NCI-H82 treated with DMSO at 0.1 percent for 48 hours (cell line): ENCODE measurements at regions not wholly inside any gene's neighbourhood (a gene's known extent, or its start where the extent isn't known, plus 50 kb on each side); places are given as distances from the start of the nearest gene placed in this dataset.
"Not testable (repeated sequence)": the region's sequence is repeated elsewhere in the genome, so short reads cannot be mapped to it uniquely, and the experiment has no call there.

Experiments used
- DNase-seq: peaks from one replicate; lab custom pipeline; 2025; ENCODE audit not compliant: unreplicated experiment; lab: John Stamatoyannopoulos, UW

DNA sequence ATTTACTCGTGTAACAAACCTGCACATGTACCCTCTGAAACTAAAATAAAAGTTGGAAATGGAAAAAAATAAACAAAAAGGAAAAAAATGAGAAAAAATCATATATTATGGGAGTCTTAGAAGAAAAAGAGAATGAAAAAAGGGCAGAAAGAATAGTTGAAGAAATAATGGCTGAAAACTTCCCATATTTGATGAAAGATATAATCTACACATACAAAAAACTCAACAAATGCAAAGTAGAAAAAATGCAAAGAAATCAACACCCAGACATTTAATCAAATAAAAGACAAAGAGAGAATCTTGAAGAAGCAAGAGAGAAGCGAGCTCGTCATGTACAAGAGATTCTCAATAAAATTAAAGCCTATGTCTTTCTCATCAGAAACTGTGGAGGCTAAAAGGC, 73.8 kb downstream of the SLC25A46 start:
- no peak for DNase-seq

DNA sequence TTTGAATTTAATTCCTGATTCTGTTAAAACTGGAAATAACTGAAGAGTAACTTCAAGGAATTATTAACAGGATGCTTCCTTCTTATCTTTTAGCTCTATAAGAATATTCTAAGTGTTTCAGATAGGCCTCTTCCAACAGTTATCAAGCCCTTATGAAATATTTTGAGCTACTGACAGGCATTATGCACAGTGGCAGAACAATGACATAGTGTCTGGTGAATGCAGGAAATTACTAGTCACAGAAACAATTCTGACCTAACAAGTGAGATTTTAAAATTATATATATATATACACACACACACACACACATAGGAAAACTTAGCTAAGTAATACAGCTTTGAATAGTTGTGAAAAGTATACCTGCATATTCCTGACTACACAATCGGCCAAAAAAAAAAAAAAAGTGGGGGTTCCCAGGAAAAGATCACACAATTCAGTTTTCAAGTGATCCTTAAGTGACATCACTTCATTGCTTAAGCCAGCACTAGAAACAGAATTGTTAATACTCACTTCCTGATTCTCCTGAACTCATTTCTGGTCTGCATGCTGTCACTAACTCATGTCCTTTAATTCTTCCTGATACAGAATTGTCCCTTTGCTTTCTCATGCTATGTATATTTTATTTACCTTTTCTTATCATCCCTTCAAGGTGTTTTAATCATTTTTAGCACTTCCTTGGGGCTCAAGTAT, 77.3 kb downstream of the SLC25A46 start:
- no peak for DNase-seq

DNA sequence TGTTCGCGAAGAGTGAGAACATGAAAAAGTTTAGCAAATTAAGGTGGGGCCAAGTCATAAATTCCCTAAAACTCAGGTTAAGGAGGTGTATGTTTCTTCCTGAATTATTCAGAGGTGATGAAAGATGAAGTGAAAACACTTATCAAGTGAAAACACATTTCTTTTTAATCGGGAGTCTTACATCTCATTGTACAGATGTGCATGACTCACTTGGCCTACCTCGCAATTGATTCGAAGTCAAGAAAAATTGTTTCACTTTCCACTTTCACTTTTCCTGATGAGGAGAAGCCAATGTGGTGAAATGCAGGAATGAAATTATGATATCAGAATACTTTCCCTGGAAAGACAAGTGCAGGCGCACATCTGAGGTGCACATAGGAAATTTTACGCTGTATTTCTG, 78.7 kb downstream of the SLC25A46 start:
- no peak for DNase-seq

DNA sequence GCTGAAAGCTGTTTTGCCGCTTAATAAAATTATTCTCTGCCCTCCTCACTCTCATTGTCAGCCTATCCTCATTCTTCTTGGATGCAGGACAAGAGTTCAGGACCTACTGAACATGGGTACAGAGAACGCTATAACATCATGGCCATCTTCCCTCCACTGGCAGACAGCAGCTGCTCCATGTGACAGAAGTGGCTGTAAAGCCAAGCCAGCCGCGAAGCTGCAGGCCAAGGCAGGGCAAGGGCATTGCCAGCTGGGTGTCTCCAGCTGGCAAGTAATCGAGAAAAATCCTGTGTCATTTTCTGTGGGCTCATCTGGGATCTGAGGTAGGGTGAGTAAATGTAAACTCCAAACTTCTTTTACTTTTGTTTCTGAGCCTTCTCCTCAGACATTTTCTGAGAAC, 84.8 kb downstream of the SLC25A46 start:
- DNase-seq, result no peak

DNA sequence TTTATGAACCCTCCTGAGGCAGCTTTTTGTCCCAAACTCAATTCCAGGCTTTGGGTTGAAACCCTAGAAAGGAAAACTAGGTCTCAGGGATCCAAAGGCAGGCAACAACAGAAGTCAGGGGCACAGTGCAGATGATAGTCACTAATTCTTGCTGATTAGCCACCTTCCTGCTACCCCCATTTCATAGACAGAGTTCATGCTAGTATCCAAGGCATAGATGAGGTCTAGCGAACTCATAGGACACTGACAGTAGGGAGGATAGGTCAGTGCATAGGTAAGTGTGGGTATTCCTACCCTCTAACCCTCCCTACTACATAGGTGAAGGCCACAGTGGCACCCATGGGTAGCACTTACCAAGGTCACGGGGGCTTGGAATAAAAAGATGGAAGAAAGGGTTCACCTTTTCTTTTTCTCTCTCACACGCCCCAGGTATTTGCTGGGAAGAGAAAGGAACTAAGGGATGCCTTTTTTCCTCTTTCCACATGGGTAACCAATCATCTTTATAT, 86.2 kb downstream of the SLC25A46 start:
- DNase-seq, result no peak

DNA sequence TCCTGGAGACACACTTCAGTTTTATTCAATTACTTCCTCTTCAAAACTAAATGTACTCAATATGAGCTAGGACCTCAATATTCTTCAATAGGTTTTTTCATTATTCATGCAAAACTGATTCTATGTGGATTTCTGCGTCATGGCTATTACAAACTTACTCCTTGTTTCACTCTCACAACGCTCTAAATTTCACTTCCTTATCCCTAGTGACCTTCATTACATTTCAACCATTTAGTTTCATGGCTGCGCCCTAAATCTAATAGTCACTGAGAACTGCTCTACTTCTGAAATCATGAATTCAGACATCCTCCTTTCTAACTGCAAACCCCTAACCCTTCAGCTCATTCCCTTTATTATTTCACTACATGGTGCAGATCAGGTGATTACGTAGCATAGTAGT, 93.9 kb downstream of the SLC25A46 start:
- DNase-seq, result no peak

DNA sequence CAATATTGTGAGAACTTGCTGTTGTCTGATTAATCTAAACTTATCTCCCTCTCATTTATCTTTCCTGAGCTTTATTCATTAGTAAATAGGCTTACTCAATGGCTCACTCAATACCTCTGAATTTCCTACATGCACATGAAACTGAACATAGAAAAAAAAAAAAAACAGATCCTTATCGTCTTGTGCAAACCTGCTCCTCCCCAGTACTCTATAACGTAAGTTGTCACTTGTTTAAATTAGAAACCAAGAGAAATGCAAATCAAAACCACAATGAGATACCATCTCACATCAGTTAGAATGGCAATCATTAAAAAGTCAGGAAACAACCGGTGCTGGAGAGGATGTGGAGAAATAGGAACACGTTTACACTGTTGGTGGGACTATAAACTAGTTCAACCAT, 96.1 kb downstream of the SLC25A46 start:
- not testable (repeated sequence) for DNase-seq

DNA sequence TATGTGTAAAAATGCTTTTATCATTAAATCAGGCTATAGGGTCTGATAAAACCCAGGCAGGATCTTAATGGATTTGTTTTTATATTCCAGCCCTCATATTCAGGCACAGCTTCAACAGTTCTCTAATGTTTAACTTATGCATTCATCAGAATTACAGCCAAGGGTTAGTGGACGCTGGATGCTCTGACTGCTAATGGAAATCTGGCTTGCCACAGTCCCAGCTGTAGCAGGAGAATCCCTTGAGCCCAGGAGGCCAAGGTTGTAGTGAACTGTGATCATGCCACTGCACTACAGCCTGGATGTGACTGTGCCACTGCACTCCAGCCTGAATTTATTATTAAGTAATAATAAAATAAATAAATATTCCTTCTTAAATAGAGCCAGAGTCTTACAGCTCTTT, 98.0 kb downstream of the SLC25A46 start:
- no peak for DNase-seq

DNA sequence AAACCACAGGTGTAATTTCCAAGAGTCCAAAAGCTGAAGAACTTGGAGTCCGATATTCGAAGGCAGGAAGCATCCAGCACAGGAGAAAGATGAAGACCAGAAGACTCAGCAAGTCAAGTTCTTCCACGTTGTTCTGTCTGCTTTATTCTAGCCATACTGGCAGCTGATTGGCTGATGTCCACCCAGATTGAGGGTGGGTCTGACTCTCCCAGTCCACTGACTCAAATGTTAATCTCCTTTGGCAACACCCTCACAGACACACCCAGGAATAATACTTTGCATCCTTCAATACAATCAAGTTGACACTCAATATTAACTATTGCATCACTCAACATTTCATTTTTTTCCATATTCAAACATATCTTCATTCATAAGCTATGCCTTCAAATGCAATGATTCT, 99.5 kb downstream of the SLC25A46 start:
- DNase-seq, result not testable (repeated sequence)

DNA sequence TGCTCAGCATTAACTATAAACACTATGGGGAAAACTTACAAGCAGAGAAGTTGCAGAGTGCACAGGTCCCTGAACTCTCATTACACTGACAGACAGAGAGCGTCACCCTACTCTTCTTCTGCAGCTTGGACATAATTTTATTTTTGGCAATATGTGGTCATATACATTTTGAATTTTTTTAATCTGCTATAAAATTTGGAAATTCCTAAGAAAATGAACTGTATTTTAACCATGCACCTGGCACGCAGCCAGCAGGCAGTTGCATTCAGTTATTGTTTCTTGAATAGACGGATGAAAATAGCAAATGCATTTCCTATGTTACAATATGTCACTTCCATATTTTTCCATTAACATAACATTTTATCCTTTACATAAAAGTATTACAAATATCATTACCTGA, 100.2 kb downstream of the SLC25A46 start:
- no peak for DNase-seq

DNA sequence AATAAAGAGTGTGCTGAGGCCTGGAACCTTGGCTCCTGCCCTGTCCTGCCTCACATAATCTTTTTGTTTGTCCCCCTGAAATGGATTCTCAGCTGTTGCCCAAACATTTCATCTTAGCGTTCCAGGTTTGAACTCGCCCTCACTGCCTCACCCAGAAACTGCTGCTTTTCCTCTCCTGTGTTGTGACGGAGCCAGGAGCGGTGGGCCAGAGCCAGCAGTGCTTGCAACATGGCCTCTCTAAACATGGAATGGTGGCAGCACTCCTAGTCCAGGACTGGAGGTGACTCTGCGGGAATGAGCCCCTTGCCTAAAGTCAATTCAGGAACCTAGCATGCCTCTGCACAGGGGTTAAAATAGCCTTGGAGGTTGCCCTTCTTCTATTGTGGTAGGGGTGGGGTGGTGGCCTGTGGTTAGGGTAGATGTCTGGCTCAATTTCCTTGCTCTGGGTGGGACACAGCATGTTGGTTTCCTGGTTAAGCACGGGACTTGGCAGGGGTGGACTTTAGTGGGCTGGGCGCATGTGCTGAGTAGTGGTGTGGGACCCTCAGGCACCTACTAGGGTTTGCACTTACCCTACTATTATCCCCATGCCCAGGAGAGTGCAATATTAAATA, 101.6 kb downstream of the SLC25A46 start:
- no peak for DNase-seq

DNA sequence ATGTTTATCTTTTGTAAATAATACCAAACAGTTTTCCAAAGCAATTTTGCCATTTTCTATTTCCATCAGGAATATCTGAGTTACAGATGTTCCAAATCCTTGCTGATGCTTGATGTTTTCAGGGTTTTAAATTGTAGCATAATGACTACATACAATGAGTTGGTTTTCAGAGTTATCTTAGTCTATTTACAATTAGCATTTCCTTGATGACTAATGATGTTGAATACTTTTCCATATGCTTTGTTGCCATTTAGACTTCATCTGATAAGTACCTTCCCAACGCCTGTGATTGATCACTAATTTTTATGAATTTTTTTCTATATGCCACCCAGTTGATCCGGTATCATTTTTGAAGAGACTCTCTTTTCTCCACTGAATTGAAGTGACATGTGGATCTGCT, 102.3 kb downstream of the SLC25A46 start:
- DNase-seq, result no peak

DNA sequence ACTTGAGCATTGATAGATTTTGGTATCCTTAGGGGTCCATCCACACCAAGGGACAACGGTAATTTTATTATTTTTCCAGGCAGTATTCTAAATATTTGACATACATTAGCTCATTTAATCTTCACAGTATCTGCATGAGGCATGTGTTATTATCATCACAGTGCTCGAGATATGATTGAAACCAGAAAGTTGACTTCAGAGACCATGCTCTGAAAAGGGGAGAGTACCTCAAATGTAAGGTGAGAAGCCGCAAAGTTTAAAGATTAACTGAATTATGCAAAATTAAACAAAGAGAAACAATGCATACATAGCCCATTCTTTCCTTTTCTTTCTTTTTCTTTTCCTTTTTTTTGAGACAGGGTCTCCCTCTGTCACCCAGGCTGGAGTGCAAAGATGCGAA, 104.1 kb downstream of the SLC25A46 start:
- DNase-seq, result no peak

DNA sequence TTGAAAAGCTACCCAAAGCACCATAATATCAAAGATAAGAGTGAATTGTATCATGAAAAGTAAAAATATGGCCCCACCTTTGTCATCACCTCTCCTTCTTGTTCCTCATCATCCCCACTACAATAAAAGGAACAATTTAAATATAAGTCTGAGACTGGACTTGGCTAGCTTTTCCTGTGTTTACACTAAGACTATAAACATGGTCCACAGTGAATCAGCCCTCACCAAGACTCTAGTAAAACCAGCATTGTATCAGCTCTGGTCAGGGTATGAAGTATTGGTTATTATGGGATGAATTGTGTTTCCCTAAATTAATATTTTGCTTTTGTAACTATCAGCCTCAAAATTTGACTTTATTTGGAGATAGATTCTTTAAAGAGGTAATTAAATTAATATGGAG, 105.4 kb downstream of the SLC25A46 start:
- no peak for DNase-seq

DNA sequence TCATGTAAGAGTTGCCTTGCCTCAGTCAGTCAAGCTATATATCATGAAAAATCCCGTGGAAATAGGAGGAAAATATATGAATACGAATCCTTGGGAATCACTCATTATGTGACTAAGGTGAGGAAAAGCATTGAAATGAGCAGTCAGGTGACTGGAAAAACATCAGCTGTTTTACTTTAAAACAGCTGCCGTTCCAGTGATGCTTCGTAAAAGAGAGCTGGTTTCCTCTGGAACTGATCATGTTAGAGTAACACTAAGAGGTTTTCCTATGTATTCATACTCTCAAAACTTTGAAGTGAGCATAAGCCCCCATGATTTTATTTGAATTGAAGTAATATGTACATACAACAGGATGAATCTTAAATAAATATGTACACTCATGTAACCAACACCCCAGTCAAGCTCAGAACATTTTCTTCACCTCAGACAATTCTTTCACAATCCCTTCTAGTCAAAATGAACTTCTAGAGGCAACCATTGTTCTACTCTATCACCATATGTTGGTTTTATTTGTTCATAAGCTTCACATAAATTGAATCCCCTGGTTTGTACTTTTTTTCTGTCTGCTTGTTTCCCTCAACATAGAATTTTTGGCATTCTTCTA, 107.7 kb downstream of the SLC25A46 start:
- DNase-seq, result no peak

DNA sequence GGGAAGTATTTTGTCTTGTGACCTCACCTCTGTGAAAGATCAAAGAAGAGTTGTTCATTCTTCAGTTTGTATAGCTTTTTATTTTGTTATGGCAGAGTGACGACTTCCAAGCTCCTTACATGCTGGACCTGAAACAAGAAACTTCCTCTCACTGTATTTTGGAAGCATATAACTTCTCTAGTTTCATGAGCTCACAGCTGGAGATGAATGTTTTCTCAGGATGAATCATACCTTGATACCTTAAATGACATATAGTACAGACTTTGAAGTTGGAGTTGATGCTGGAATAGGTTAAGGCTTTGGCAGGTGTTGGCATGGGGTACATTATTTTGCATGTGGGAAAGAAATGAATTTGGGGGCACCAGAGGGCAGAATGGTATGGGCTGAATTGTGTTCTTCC, 112.5 kb downstream of the SLC25A46 start:
- DNase-seq, result no peak

DNA sequence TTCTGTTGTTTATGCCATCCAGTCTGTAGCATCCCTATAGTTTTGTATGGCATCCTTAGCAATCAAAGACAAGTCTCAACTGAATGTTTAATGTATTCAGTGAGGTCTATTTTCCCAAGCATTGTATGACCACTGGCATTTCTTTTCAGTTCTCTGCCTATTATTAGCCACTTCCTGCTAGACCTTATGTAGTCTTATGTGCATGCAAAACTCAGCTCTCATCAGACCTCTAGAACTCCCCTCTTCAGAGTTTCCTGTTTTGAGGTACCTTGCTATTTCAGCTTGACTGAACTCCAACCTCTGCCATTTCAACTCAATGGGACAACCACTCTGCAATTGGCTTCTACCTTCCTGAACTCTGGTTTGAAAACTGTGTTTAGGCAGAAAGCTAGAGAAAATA, 113.2 kb downstream of the SLC25A46 start:
- no peak for DNase-seq

DNA sequence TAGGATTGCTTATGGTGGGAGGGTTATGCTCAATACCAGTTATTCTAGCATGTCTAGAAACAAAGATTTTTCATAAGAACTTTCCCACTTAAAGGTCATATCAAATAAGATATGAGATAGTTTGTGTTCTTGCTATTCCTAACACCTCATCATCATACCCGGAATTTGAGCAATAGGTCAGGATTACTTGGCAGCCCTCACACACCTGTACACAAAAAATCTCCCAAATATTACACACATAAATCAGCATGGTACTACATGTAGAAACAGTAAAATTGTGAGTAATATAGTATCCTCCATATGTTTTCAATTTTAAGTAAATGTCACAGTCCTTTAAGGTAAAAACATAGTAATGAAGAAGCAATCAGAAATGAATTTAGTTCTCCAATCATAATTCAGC, 113.7 kb downstream of the SLC25A46 start:
- DNase-seq, result no peak

DNA sequence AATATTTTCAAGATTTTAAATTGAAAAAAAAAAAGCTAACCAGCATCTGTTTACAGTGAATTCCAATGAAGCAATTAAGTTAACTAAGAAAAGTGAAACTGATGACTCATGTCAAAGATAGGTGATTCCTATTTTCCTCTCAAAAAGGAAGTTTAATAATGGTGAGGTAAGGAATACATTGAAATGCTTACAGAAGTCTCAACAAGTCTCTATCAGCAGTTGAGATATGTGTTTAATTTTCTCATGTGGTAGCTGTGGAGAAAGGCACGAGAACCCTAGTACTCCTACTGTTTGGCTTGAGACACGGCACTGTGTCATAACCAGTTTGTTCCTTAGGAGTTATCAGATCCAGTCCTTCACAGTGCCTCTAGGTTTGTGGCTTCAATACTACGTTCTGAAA, 114.5 kb downstream of the SLC25A46 start:
- no peak for DNase-seq

DNA sequence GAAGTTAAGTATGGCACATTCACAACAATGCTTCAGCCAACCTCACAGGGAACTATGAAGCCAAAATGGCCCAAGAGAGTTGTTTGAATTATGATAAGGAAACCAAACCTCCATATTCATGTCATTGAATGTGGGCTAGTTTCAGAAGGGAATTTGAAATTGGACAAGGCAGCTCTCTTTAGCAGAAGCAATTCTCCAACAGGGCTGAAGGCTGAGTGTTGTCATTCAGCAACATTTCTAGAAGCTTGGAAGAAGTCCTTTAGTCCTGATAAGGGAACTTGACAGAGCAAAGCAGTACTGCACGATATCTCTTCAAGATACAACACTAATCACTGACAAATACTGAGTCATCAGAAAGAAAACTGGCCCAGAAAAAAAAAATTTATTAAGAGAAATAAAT, 115.4 kb downstream of the SLC25A46 start:
- no peak for DNase-seq

DNA sequence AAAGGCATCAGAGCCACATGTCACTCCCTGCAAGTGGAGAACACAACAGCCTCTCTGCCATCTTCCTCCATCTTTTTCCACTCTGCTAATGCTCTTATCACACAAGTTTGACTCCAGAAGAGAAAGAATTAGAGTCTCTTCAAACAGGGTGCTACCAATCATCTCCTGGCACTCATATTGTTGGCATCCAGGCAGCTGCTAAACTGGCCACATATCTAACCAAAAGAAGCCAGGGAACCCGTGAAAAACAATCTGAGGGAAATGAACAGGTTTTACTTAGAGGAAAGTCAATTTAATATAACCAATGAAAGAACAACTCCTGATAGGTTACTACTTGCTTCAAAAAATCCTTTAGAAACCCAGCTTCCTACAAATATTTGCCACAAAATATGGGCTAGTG, 117.2 kb downstream of the SLC25A46 start:
- no peak for DNase-seq

DNA sequence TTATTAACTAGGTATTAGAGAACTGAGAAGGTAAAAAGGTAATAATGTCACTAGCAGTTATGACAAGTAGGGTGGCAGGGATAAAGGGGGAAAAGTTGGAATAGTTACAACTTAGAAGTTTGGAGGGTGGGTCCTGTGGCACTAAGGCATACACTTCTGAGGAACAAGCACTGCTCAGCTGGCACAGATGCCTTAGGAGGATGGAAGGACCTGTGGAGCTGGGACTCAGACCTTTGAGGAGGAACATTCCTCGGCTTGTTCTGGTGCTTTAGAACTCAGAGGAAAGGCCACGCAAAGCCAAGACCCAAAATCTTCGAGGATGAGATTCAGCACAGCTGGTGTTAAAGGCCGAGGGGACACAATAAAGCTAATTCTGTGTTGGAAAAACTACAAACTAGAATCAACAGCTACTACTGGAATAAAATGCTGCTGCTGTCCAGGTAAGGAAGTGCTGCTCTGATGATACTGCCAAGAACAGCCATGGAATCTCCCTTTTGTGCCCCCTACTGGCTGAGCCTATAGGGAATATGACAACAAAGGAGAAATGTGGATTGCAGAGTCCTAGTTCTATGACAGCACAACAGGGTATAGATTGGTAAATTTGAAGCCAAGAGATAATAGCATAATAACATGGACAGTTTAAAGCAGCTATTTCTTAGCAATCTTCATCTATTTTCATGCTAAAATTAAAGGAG, 126.7 kb downstream of the SLC25A46 start:
- peak; percentile 0 for DNase-seq
